Globus pallidus (tissue), 1 donor: ENCODE measurements at regions not wholly inside any gene's neighbourhood (a gene's known extent, or its start where the extent isn't known, plus 50 kb on each side); places are given as distances from the start of the nearest gene placed in this dataset.
"Not testable (repeated sequence)": the region's sequence is repeated elsewhere in the genome, so short reads cannot be mapped to it uniquely, and the experiment has no call there.

Experiments used
- DNase-seq: peaks from one replicate; pipeline ENCODE4 v3.0.0-alpha.2; 2015; ENCODE audit warnings: low spot score

DNA sequence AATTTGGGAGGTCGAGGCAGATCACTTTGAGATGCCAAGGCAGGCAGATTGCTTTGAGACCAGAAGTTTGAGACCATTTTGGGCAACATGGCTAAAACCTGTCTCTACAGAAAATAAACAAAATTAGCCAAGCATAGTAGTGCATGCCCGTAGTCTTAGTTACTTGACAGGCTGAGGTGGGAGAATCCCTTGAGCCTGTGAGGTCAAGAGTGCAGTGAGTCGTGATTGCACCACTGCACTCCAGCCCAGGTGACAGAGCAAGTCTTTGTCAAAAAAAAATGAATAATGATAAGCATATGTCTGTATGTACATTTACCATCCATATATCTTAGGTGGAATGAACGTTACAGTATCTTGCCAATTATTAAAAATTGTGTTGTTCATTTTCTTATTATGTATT is 2447.7 kb downstream of the PCDH9 start:
- no peak for DNase-seq

GRCh38 chr13:64778002-64778401 is 2452.1 kb downstream of the PCDH9 start:
- DNase-seq, result no peak

- no peak for DNase-seq
Measured at GRCh38 chr13:64774915-64775314, 2455.2 kb downstream of the PCDH9 start.

DNA sequence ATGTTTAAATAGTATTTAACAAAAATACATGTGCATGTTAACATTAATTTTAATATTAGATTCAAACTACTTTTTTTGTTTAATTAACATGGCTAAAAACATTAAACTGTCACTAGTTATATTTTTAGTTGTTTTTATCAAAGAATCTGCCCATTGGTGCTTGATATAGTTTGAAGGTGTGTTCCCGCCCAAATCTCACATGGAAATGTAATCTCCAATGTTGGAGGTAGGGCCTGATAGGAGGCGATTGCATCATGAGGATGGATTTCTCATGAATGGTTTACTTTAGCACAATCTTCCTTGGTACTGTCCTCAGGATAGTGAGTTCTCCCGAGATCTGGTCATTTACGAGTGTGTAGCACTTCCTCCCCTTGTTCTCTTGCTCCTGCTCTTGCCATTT is 2459.4 kb downstream of the PCDH9 start:
- no peak for DNase-seq

DNA sequence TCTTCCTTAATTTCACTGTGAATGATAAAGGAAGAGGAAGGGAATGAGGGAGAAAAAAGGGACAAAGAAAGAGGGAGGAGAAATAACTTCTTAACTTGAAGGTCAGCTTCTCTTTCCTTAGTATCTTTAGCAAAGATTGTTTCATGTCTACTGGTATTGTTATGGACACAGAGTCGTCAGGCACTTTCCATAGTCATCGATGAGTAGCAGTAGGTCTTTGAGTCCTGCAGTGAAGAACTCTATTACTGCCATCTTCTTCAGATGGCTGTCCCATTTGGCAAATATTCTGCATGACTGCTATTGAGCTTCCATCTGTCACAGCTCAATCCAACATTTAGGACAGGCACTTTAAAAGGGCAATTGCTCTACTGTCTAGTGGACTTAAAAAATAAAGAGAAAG is 2463.1 kb downstream of the PCDH9 start:
- DNase-seq, result no peak

DNA sequence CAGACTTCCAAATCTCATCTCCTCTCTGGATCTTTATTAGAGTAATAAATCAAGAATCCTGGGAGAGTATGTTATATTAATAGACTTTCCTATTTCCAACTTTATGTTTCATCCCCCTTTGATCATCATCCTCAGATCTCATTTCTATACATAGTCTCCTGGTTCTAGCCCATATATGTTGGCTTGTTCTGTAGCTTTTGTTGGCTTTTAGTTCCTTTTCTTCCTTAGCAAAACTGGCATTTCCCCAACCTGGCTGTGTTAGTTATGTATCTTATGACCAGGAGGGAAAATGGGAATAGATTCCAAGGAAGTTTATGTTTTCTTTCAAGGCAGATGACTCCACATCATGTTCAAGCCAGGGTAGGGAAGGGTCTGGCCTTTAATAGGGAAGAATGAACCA is 2464.5 kb downstream of the PCDH9 start:
- no peak for DNase-seq

GRCh38 chr13:64758521-64759244 is 2471.5 kb downstream of the PCDH9 start:
- no peak for DNase-seq

DNA sequence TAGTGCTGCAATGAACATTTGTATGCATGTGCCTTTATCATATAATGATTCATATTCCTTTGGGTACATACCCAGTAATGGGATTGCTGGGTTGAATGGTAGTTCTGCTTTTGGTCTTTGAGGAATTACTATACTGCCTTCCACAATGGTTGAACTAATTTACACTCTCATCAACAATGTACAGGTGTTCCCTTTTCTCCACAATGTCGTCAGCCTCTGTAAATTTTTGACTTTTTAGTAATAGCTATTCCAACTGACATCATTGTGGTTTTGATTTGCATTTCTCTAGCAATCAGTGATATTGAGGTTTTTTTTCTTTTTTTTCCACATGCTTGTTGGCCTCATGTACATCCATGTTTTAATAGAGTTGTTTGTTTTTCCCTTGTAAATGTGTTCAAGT is 2473.5 kb downstream of the PCDH9 start:
- no peak for DNase-seq

GRCh38 chr13:64755961-64756360 is 2474.2 kb downstream of the PCDH9 start:
- no peak for DNase-seq

GRCh38 chr13:64753233-64754000 is 2476.7 kb downstream of the PCDH9 start:
- no peak for DNase-seq

DNA sequence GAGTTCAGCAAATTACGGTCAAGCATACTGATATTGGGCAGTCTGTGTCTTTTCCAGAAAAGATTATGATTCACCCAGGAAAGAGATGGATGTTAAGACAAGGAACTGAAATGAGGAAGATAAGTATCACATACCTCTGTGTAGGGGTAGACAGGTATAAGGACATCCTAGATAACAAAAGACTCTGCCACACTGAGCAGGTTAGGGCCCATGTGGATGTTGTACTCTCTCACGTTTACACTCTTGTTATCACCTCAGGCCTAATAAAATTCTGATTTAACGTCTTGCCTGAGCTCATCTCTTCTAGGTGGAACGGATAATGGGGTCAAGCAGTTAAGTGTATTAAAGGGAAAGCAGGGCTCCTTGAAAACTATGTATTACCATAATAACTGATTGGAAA is 2480.8 kb downstream of the PCDH9 start:
- DNase-seq, result no peak

GRCh38 chr13:64746845-64747244 is 2483.3 kb downstream of the PCDH9 start:
- no peak for DNase-seq

DNA sequence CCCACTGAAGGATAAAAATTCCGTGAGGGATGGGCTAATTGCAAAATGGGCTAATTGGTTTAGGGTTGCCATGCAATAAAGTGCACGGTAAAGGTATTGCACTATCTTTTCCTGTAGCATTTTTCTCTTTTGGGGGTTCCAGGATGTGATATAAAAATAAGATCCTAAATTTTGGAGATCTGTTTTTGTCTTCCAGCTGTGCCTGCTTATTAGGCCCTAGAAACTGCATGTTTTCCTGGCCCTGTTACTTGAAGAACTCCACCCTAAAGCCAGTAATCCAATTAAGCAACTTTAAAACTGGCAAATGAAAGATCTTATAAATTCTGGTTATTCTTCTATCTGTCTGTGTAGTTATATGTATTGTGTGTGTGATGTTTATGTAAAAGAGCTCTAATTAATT is 2489.6 kb downstream of the PCDH9 start:
- no peak for DNase-seq

DNA sequence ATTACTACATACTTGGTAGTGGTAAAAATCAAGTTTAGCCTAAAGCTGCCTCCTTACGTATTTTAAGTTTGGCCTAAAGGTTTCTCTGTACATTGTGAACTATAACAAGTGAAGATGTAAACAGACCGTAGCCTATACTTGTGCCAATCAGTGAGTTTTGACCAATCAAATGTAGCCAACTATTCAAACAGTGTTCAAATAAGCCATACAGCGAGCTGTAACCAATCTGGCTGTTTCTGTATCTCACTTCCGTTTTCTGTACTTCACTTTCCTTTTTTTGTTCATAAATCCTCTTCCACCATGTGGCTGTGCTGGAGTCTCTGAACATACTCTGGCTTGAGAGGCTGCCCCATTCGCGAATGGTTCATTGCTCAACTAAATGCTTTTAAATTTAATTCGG is 2504.6 kb downstream of the PCDH9 start:
- no peak for DNase-seq

DNA sequence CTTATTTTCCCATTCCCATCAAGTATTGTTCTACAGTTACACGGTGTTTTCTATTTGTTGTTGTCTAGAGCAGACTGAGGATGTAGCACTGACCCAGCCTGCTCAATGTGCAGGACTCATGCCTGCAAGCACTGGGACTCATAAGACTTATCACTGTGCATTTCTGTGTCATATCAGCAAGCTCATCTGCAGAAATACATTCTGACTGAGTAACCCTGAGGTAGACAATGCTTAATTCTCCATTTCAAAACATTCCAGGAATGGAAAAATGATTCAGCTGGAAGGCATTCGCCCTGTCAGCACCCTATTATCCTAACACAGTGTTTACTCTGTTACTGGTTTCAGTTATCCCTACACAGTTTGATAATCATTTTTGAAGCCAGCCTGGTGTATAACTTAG is 2506.4 kb downstream of the PCDH9 start:
- DNase-seq, result no peak

- no peak for DNase-seq
Measured at GRCh38 chr13:64718116-64718515, 2512.0 kb downstream of the PCDH9 start.

DNA sequence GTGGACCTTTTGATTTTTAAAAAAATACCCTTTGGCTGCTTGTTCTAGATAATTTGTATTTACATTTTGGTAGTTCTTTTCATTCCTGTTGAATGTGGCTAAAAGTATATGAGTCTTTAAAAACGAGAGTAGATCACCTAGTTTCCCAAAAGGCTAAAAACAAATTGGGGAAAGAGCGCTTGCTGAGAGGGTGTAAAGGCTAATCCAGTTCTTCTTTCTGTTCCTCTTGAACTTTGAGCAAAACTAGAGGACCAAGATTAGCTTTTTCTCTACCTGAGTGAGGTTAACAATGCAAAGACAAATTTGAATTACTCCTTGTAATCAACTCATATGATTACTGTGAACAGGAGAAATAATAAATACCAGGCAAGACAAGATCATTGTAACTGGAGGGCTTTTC is 2513.2 kb downstream of the PCDH9 start:
- DNase-seq, result no peak

DNA sequence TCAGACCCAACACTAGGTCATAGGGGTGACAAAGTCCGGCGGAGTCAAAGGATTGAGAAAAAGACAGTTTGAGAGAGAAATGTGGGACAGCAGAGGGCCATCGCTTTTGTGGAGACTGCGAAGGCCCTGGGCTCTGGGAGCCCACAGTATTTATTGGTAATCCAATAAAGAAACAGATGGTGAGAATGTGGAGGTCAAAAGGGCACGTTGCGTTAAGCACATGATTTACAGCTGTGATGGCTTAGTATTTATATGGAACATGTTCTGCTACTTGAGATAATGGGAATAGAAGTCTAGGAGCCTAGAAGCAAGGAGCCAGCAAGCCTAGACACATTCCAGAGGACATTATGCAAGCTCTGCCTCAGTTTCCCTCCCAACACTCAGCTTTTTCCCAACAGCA is 2521.1 kb downstream of the PCDH9 start:
- no peak for DNase-seq

GRCh38 chr13:64704121-64704649 is 2526.0 kb downstream of the PCDH9 start:
- DNase-seq, result no peak

DNA sequence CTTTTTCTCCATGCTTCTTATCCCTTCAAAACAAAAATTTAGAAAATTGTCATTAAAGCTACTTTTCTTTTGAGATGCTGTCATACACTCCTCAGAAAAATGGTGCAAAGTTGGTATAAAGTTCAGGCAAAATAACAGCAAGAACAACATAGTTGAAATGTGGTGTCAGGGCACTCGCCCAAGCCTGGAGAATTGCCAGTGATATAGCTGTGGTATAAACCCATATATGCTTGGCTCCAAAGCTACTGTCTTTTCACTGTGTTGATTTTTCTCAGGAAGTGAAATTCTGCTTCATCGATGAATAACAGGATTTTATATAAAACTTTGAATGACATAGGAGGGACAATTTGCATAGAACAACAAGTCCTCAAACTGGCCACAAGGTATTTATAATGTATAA is 2532.9 kb downstream of the PCDH9 start:
- no peak for DNase-seq

- DNase-seq, result no peak
Measured at GRCh38 chr13:64688893-64689677, 2541.1 kb downstream of the PCDH9 start.

GRCh38 chr13:64686536-64686935 is 2543.6 kb downstream of the PCDH9 start:
- not testable (repeated sequence) for DNase-seq
